Neural cell (in vitro differentiated cells): ENCODE measurements at regions not wholly inside any gene's neighbourhood (a gene's known extent, or its start where the extent isn't known, plus 50 kb on each side); places are given as distances from the start of the nearest gene placed in this dataset.

ENCODE experiments used
- H2AFZ ChIP-seq: fragments of 200-600, 300-800 bp; sonication (generic), shearing (Covaris generic); 2 replicates; pipeline ENCODE4 v1.6.0; 2014; ENCODE audit warnings: low read depth, mild to moderate bottlenecking, antibody characterized with exemption, low read length, moderate library complexity
- H3F3A ChIP-seq: fragments of 200-600 bp; shearing (Covaris generic); 2 replicates; pipeline ENCODE4 v1.6.1; 2016; ENCODE audit warnings: mild to moderate bottlenecking, moderate library complexity, mixed read lengths, antibody characterized with exemption, low read length; ENCODE audit not compliant: insufficient read depth, poor library complexity, severe bottlenecking
- H3K27ac ChIP-seq: fragments of 200-600, 300-800 bp; sonication (generic), shearing (Covaris generic); 2 replicates; pipeline ENCODE4 v1.5.1; 2014; ENCODE audit warnings: mild to moderate bottlenecking, low read length, moderate library complexity
- H3K27me3 ChIP-seq: fragments of 300-800, 200-600 bp; sonication (generic), shearing (Covaris generic); 2 replicates; pipeline ENCODE4 v1.6.0; 2014; ENCODE audit warnings: mild to moderate bottlenecking, low read depth, low read length, moderate library complexity; ENCODE audit not compliant: insufficient read depth
- H3K36me3 ChIP-seq: fragments of 300-800, 200-600 bp; sonication (generic), shearing (Covaris generic); 2 replicates; pipeline ENCODE4 v1.5.1; 2014; ENCODE audit warnings: mild to moderate bottlenecking, antibody characterized with exemption, low read length, moderate library complexity; ENCODE audit not compliant: insufficient read depth
- H3K4me2 ChIP-seq: fragments of 300-800, 200-600 bp; sonication (generic), shearing (Covaris generic); 2 replicates; pipeline ENCODE4 v1.6.0; 2014; ENCODE audit warnings: mild to moderate bottlenecking, low read length
- H3K4me3 ChIP-seq: fragments of 300-800, 200-600 bp; sonication (generic), shearing (Covaris generic); 2 replicates; pipeline ENCODE4 v1.5.1; 2014; ENCODE audit warnings: mild to moderate bottlenecking, low read length, moderate library complexity
- H3K79me2 ChIP-seq: fragments of 200-600 bp; shearing (Covaris generic); replicated peaks from 2 replicates; pipeline ENCODE4 v1.6.0; 2014; ENCODE audit warnings: mild to moderate bottlenecking, low read length, moderate library complexity; ENCODE audit not compliant: insufficient read depth
- H3K9ac ChIP-seq: fragments of 300-800, 200-600 bp; sonication (generic), shearing (Covaris generic); 2 replicates; pipeline ENCODE4 v1.6.1; 2016; ENCODE audit warnings: mild to moderate bottlenecking, low read length, mixed read lengths
- H3K9me2 ChIP-seq: fragments of 200-600 bp; shearing (Covaris generic); 2 replicates; pipeline ENCODE4 v1.6.1; 2016; ENCODE audit warnings: mild to moderate bottlenecking, low read length, mixed read lengths; ENCODE audit not compliant: insufficient read depth
- H3K9me3 ChIP-seq: fragments of 200-600, 300-800 bp; sonication (generic), shearing (Covaris generic); 2 replicates; pipeline ENCODE4 v1.6.1; 2016; ENCODE audit warnings: mild to moderate bottlenecking, mixed run types, low read length, moderate library complexity, mixed read lengths
- H4K20me1 ChIP-seq: fragments of 200-600 bp; shearing (Covaris generic); 2 replicates; pipeline ENCODE4 v1.6.1; 2016; ENCODE audit warnings: mild to moderate bottlenecking, mixed run types; ENCODE audit not compliant: insufficient read depth
- CTCF ChIP-seq: fragments of 450-650 bp; IDR thresholded peaks from 2 replicates; pipeline ENCODE4 v1.5.1; 2014; ENCODE audit warnings: antibody characterized with exemption, mild to moderate bottlenecking, moderate library complexity; ENCODE audit not compliant: poor library complexity, severe bottlenecking
- EP300 ChIP-seq: fragments of 450-650 bp; conservative IDR thresholded peaks from 2 replicates; pipeline ENCODE4 v1.6.1; 2014; ENCODE audit warnings: antibody characterized with exemption, mild to moderate bottlenecking, moderate library complexity; ENCODE audit not compliant: poor library complexity, severe bottlenecking
- EZH2 ChIP-seq: fragments of 200-600, 300-800 bp; shearing (Covaris generic), sonication (generic); IDR thresholded peaks from 2 replicates; pipeline ENCODE4 v1.6.1; 2014; ENCODE audit warnings: antibody characterized with exemption, low read length, borderline replicate concordance, mild to moderate bottlenecking; ENCODE audit not compliant: insufficient read depth, poor library complexity, severe bottlenecking
- MXI1 ChIP-seq: fragments of 450-650 bp; conservative IDR thresholded peaks from 2 replicates; pipeline ENCODE4 v1.6.1; 2014; ENCODE audit warnings: antibody characterized with exemption, mild to moderate bottlenecking; ENCODE audit not compliant: poor library complexity, severe bottlenecking
- POLR2AphosphoS5 ChIP-seq: IDR thresholded peaks from 2 replicates; pipeline ENCODE4 v1.6.1; 2012
- RAD21 ChIP-seq: fragments of 450-650 bp; conservative IDR thresholded peaks from 2 replicates; pipeline ENCODE4 v1.6.1; 2014; ENCODE audit warnings: antibody characterized with exemption, mild to moderate bottlenecking, moderate library complexity
- REST ChIP-seq: IDR thresholded peaks from 2 replicates; pipeline ENCODE4 v1.6.1; 2012; ENCODE audit warnings: borderline replicate concordance
- SMC3 ChIP-seq: fragments of 450-650 bp; conservative IDR thresholded peaks from 2 replicates; pipeline ENCODE4 v1.6.1; 2014; ENCODE audit warnings: antibody characterized with exemption, mild to moderate bottlenecking, moderate library complexity; ENCODE audit not compliant: poor library complexity
- TAF1 ChIP-seq: IDR thresholded peaks from 2 replicates; pipeline ENCODE4 v1.6.1; 2012; ENCODE audit warnings: low read depth

GRCh38 chr22:47787501-47788227 lies 1025.2 kb downstream of the TBC1D22A start:
- Histone ChIP-seq H3K79me2 (no peaks in the 10 kb centered on the region), H3K9me2 (no peaks in the 10 kb centered on the region), H3K4me2 (no peak overlapping the region), H3K4me3 (no peak overlapping the region), H3K27me3 (no peaks in the 10 kb centered on the region), H3K9me3 (peaks cover 6% of the 10 kb centered on the region), H2AFZ (no peak overlapping the region), H3K36me3 (no peaks in the 10 kb centered on the region), H3K9ac (no peak overlapping the region), H3F3A (no peaks in the 10 kb centered on the region), H3K27ac (no peak overlapping the region), H4K20me1 (no peaks in the 10 kb centered on the region)
- TF ChIP-seq MXI1 (no peak), EP300 (no peak), EZH2 (no peak), POLR2AphosphoS5 (no peak), SMC3 (no peak), CTCF (no peak), RAD21 (no peak), TAF1 (no peak), REST (no peak)

- H3K36me3 ChIP-seq, result no peaks in the 10 kb centered on the region
- H3K4me2 ChIP-seq, result no peak overlapping the region
- no peaks in the 10 kb centered on the region for H3K9me2 ChIP-seq
- H3K9ac ChIP-seq, result no peak overlapping the region
- H3K4me3 ChIP-seq, result no peak overlapping the region
- TF ChIP-seq REST (no peak), SMC3 (no peak), CTCF (no peak), EP300 (no peak), RAD21 (no peak), MXI1 (no peak), EZH2 (no peak), POLR2AphosphoS5 (no peak), TAF1 (no peak)
- H3K27me3 ChIP-seq, result no peaks in the 10 kb centered on the region
- no peaks in the 10 kb centered on the region for H4K20me1 ChIP-seq
- H3K79me2 ChIP-seq, result no peaks in the 10 kb centered on the region
- peaks cover 6% of the 10 kb centered on the region for H3K9me3 ChIP-seq
- no peaks in the 10 kb centered on the region for H3F3A ChIP-seq
- H2AFZ ChIP-seq, result no peak overlapping the region
- H3K27ac ChIP-seq, result no peak overlapping the region
These were observed 1024.3 kb downstream of the TBC1D22A start for GRCh38 chr22:47786650-47787290.
